ENCODE measurements at regions not wholly inside any gene's neighbourhood (a gene's known extent, or its start where the extent isn't known, plus 50 kb on each side); places are given as distances from the start of the nearest gene placed in this dataset.

DNA sequence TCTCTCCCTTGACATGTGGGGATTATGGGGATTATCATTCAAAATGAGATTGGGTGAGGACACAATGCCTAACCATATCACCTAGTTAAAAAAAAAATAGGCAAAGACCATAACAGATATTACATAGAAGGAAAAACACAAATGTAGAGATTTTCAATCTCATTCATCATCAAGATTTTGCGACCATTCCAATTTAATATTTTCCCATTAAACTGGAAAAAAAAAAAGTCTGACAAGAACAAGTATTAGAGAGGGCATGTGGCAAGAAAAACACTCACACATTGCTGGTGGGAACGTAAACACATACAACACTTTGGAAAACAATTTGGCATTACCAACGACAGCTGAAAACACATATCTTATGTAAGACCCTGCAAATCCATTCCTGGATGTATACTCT, 71.0 kb upstream of the MYCN start:
- TF ChIP-seq, protein P1, sequence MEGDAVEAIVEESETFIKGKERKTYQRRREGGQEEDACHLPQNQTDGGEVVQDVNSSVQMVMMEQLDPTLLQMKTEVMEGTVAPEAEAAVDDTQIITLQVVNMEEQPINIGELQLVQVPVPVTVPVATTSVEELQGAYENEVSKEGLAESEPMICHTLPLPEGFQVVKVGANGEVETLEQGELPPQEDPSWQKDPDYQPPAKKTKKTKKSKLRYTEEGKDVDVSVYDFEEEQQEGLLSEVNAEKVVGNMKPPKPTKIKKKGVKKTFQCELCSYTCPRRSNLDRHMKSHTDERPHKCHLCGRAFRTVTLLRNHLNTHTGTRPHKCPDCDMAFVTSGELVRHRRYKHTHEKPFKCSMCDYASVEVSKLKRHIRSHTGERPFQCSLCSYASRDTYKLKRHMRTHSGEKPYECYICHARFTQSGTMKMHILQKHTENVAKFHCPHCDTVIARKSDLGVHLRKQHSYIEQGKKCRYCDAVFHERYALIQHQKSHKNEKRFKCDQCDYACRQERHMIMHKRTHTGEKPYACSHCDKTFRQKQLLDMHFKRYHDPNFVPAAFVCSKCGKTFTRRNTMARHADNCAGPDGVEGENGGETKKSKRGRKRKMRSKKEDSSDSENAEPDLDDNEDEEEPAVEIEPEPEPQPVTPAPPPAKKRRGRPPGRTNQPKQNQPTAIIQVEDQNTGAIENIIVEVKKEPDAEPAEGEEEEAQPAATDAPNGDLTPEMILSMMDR (IDR thresholded peaks at IDR 0.05; ENCODE audit: insufficient read depth, low read length): no peak
- TF ChIP-seq POLR2AphosphoS5 (IDR thresholded peaks at IDR 0.05; ENCODE audit: low read depth) (no peak), GABPA (IDR thresholded peaks at IDR 0.05; ENCODE audit: low read depth) (no peak), SPI1 (IDR thresholded peaks at IDR 0.05; ENCODE audit: borderline replicate concordance, low read depth) (no peak)
- TF ChIP-seq, protein P2, sequence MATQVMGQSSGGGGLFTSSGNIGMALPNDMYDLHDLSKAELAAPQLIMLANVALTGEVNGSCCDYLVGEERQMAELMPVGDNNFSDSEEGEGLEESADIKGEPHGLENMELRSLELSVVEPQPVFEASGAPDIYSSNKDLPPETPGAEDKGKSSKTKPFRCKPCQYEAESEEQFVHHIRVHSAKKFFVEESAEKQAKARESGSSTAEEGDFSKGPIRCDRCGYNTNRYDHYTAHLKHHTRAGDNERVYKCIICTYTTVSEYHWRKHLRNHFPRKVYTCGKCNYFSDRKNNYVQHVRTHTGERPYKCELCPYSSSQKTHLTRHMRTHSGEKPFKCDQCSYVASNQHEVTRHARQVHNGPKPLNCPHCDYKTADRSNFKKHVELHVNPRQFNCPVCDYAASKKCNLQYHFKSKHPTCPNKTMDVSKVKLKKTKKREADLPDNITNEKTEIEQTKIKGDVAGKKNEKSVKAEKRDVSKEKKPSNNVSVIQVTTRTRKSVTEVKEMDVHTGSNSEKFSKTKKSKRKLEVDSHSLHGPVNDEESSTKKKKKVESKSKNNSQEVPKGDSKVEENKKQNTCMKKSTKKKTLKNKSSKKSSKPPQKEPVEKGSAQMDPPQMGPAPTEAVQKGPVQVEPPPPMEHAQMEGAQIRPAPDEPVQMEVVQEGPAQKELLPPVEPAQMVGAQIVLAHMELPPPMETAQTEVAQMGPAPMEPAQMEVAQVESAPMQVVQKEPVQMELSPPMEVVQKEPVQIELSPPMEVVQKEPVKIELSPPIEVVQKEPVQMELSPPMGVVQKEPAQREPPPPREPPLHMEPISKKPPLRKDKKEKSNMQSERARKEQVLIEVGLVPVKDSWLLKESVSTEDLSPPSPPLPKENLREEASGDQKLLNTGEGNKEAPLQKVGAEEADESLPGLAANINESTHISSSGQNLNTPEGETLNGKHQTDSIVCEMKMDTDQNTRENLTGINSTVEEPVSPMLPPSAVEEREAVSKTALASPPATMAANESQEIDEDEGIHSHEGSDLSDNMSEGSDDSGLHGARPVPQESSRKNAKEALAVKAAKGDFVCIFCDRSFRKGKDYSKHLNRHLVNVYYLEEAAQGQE (IDR thresholded peaks at IDR 0.05; ENCODE audit: insufficient replicate concordance, low read depth): no peak

Measured in HL-60 (cell line).